DND-41 (cell line): ENCODE measurements at regions not wholly inside any gene's neighbourhood (a gene's known extent, or its start where the extent isn't known, plus 50 kb on each side); places are given as distances from the start of the nearest gene placed in this dataset.

Source experiments
- EZH2 ChIP-seq: IDR thresholded peaks from 3 replicates; pipeline ENCODE4 v1.6.1; 2012; ENCODE audit warnings: borderline replicate concordance, low read depth, mild to moderate bottlenecking, moderate library complexity, low read length, inconsistent platforms; ENCODE audit not compliant: severe bottlenecking
- TF ChIP-seq, protein P1 (sequence below): IDR thresholded peaks from 2 replicates; pipeline ENCODE4 v1.5.1; 2012; ENCODE audit warnings: borderline replicate concordance, low read length, moderate library complexity, mild to moderate bottlenecking; ENCODE audit not compliant: poor library complexity, severe bottlenecking; ENCODE audit errors: extremely low read depth

DNA sequence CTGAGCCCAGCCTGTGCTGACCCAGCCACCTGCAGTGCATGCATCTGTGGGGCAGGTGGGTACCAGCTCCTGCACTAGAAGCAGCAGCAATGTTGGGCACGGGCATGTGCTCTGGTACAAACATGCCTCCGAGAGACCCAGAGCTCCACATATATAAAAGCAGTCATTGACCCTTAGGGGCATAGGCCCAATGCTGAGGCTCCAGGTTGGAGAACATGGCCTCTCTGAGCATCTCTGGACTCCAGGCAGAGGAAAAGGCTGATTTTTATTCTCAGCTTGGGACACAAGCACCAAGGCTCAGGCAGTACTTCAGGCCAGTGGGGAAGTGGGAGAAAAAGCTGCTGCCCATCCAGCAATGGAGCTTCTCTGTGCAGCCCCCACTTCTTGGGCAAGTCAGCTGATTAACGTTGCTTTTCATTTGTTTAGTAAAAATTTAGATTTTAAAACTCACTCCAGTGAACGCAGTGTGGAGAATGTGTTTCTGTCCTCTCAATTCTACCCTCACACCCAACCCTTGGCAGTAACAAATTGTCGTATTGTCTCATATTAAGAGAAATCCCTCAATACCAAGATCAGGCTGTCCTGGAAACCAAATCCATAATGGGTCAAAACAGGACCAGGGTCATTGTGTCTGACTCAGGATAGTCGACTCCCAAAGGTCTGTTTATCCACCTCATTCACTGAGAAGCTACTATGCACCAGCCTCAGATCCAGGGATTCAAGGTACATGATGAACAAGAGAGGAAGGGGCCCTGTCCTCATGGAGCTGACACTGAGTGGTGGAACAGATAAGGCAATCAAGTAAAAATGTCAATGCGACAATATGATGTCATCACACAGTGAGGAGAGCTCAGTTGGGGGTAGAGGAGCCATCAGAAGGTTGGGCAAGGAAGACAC, 50.6 kb upstream of the TOP3B start:
- TF ChIP-seq, protein P1, sequence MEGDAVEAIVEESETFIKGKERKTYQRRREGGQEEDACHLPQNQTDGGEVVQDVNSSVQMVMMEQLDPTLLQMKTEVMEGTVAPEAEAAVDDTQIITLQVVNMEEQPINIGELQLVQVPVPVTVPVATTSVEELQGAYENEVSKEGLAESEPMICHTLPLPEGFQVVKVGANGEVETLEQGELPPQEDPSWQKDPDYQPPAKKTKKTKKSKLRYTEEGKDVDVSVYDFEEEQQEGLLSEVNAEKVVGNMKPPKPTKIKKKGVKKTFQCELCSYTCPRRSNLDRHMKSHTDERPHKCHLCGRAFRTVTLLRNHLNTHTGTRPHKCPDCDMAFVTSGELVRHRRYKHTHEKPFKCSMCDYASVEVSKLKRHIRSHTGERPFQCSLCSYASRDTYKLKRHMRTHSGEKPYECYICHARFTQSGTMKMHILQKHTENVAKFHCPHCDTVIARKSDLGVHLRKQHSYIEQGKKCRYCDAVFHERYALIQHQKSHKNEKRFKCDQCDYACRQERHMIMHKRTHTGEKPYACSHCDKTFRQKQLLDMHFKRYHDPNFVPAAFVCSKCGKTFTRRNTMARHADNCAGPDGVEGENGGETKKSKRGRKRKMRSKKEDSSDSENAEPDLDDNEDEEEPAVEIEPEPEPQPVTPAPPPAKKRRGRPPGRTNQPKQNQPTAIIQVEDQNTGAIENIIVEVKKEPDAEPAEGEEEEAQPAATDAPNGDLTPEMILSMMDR = no peak
- TF ChIP-seq EZH2 = no peak
